Activated CD8-positive, alpha-beta T cell treated with anti-CD3 and anti-CD28 coated beads for 36 hours (primary cell): ENCODE measurements at regions not wholly inside any gene's neighbourhood (a gene's known extent, or its start where the extent isn't known, plus 50 kb on each side); places are given as distances from the start of the nearest gene placed in this dataset.

ENCODE experiments used
- ATAC-seq: fragments of 200-7000 bp; cut with Tn5 transposase; one replicate; pipeline ENCODE4 v1.10.0; 2021; ENCODE audit warnings: mild to moderate bottlenecking, moderate library complexity
- CTCF ChIA-PET: fragments of 350-600 bp; sonication (Branson Sonifier 250); formaldehyde crosslinking; loops from one replicate; lab custom pipeline; 2021; ENCODE audit warnings: antibody characterized with exemption; lab: Charles Lee
- POLR2A ChIA-PET: fragments of 350-600 bp; sonication (Branson Sonifier 250); formaldehyde crosslinking; loops from one replicate; lab custom pipeline; 2021; ENCODE audit warnings: antibody characterized with exemption; lab: Charles Lee
- DNase-seq: peaks from one replicate; pipeline ENCODE4 v3.0.0-alpha.2; 2020
- H3K27ac Mint-ChIP-seq: one replicate; pipeline ENCODE4 v1.8.0; 2021; ENCODE audit warnings: mild to moderate bottlenecking, mixed read lengths
- H3K27me3 Mint-ChIP-seq: one replicate; pipeline ENCODE4 v1.8.0; 2021; ENCODE audit warnings: mixed read lengths
- H3K36me3 Mint-ChIP-seq: one replicate; pipeline ENCODE4 v1.8.0; 2021; ENCODE audit warnings: low read depth, mixed read lengths
- H3K4me1 Mint-ChIP-seq: one replicate; pipeline ENCODE4 v1.8.0; 2021; ENCODE audit warnings: low read depth, mixed read lengths
- H3K4me3 Mint-ChIP-seq: one replicate; pipeline ENCODE4 v1.8.0; 2021; ENCODE audit warnings: mild to moderate bottlenecking, moderate library complexity, mixed read lengths
- H3K9me3 Mint-ChIP-seq: one replicate; pipeline ENCODE4 v1.8.0; 2021; ENCODE audit warnings: mixed read lengths
- CTCF ChIP-seq: fragments of 200-600 bp; IDR thresholded peaks from one replicate; pipeline ENCODE4 v1.8.0; 2022; ENCODE audit warnings: antibody characterized with exemption, mild to moderate bottlenecking
- intact Hi-C: fragments of 100-400 bp; cut with micrococcal nuclease; formaldehyde crosslinking; loops from one replicate; pipeline ENCODE4 v1.10.0; 2022

DNA sequence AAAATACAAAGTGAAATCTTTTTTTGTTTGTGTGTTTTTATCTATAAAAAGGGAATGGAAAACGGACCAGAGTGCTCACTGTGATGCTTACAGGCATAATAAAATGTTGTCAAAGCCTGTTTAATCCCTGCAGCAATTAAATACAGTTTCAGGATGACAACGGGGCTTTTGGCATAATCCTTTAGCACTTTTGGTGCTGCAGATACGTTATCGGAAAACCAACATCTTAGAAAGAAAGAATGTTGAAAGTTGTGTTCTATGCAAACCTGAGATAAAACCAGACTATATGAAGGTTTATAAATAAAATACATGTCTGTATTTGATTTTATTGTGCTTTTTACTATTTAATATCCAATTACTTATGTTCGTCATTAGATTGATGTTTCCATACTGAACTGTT is 307.4 kb upstream of the DAB2 start:
- Mint-ChIP-seq H3K27ac (no peak overlapping the region), H3K4me3 (no peak overlapping the region), H3K36me3 (no peaks in the 10 kb centered on the region), H3K27me3 (peaks cover 4% of the 10 kb centered on the region), H3K9me3 (no peaks in the 10 kb centered on the region), H3K4me1 (no peaks in the 10 kb centered on the region)
- no peak for DNase-seq
- ATAC-seq: no peak
- TF ChIP-seq CTCF: no peak
- POLR2A ChIA-PET: no interaction called here
- CTCF ChIA-PET: no interaction called here
- intact Hi-C loops: no loop called here

DNA sequence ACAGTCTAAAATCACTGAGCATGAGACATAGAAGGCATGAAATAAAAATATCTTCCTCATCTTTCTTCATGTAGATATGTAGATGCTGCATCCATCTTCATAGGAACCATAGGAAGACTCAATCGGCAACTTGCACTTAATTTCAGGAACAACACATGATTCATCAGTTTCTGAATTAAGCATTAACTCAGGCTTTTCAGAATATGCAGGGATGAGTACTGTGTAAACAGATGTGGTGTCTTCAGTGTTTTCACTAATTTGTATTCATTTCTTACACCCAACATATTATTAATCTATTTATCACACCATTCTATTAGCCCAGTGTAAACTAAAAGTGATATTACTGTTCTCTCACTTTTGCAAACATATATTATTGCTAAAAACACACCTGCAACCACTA is 305.9 kb upstream of the DAB2 start:
- no peak for DNase-seq
- Mint-ChIP-seq H3K36me3 (no peaks in the 10 kb centered on the region), H3K4me3 (no peak overlapping the region), H3K27ac (no peak overlapping the region), H3K9me3 (no peaks in the 10 kb centered on the region), H3K4me1 (no peaks in the 10 kb centered on the region), H3K27me3 (no peaks in the 10 kb centered on the region)
- no peak for TF ChIP-seq CTCF
- ChIA-PET POLR2A (no interaction called here), CTCF (no interaction called here)
- intact Hi-C loops: no loop called here
- no peak for ATAC-seq

- Mint-ChIP-seq H3K4me3 (no peak overlapping the region), H3K9me3 (no peaks in the 10 kb centered on the region), H3K27ac (no peak overlapping the region), H3K4me1 (no peaks in the 10 kb centered on the region), H3K27me3 (no peaks in the 10 kb centered on the region), H3K36me3 (no peaks in the 10 kb centered on the region)
- ATAC-seq (no peak), DNase-seq (no peak)
- intact Hi-C loops: no loop called here
- no peak for TF ChIP-seq CTCF
- ChIA-PET POLR2A (no interaction called here), CTCF (no interaction called here)
These were observed 305.2 kb upstream of the DAB2 start for GRCh38 chr5:39730006-39730405.

DNA sequence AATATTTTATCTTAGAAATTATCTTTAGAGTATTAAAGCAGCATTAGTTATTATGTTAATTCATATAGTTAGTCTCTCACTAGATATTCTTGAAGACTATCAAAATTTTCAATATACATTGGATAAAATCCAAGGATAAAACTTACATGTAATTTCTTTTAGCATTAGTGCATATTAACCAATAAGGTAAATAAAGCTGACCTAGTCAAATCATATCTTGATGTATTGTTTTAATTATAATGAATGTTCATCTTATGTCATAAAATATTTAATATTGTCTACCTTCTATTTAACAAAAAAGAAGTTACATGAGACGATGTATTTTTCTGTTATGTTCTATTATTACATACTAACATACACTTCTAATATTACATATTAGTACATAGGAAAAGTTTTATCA is 301.7 kb upstream of the DAB2 start:
- DNase-seq (no peak), ATAC-seq (no peak)
- Mint-ChIP-seq H3K36me3 (no peaks in the 10 kb centered on the region), H3K4me1 (no peaks in the 10 kb centered on the region), H3K27ac (no peak overlapping the region), H3K27me3 (peaks cover 1% of the 10 kb centered on the region), H3K4me3 (no peak overlapping the region), H3K9me3 (no peaks in the 10 kb centered on the region)
- POLR2A ChIA-PET: no interaction called here
- TF ChIP-seq CTCF: no peak
- intact Hi-C loops: no loop called here
- CTCF ChIA-PET: no interaction called here

GRCh38 chr5:39721394-39721793 is 296.6 kb upstream of the DAB2 start:
- ChIA-PET POLR2A (no interaction called here), CTCF (no interaction called here)
- intact Hi-C loops: no loop called here
- TF ChIP-seq CTCF: no peak
- Mint-ChIP-seq H3K27ac (no peak overlapping the region), H3K9me3 (no peaks in the 10 kb centered on the region), H3K4me3 (no peak overlapping the region), H3K27me3 (peaks cover 3% of the 10 kb centered on the region), H3K4me1 (no peaks in the 10 kb centered on the region), H3K36me3 (no peaks in the 10 kb centered on the region)
- no peak for ATAC-seq
- no peak for DNase-seq
